ENCODE measurements at regions not wholly inside any gene's neighbourhood (a gene's known extent, or its start where the extent isn't known, plus 50 kb on each side); places are given as distances from the start of the nearest gene placed in this dataset.

- Histone ChIP-seq H3K27me3 (replicated peaks in 1 of 2; ENCODE audit: control insufficient read depth in 2 of 2, insufficient read depth in 2 of 2, low read length in 1 of 2) (no peaks in the 10 kb centered on the region; a peak in 1 of 4 replicates), H3K4me3 (no peak overlapping the region), H3K27ac (ENCODE audit: control insufficient read depth, insufficient read depth) (no peak overlapping the region), H3K9me3 (replicated peaks; ENCODE audit: control insufficient read depth, insufficient read depth, low read length) (no peaks in the 10 kb centered on the region), H3K4me1 (ENCODE audit: control insufficient read depth, insufficient read depth, low read length) (no peaks in the 10 kb centered on the region), H2AFZ (ENCODE audit: control insufficient read depth, low read depth, low read length) (no peak overlapping the region), H3K9ac (ENCODE audit: control insufficient read depth, insufficient read depth, low read length) (no peak overlapping the region), H3K36me3 (ENCODE audit: control insufficient read depth in 2 of 2, insufficient read depth in 2 of 2, low read length in 1 of 2) (no peaks in the 10 kb centered on the region), H3K79me2 (ENCODE audit: control insufficient read depth, insufficient read depth, low read length) (no peaks in the 10 kb centered on the region), H3K4me2 (ENCODE audit: control insufficient read depth, insufficient read depth) (no peak overlapping the region), H4K20me1 (ENCODE audit: control insufficient read depth, insufficient read depth) (no peaks in the 10 kb centered on the region)
- intact Hi-C loops (cut with micrococcal nuclease; ENCODE audit: unreplicated experiment) = no loop called here
- ChIA-PET RAD21 (ENCODE audit: unreplicated experiment) (no interaction called here), SMC1A (ENCODE audit: uncharacterized antibody, unreplicated experiment) (interaction anchor here (0.6 kb wide), 1 partner anchor 196 kb away, joined by 3 read pairs; no protein-coding TSS in a partner anchor), CTCF (no interaction called here), POLR2A (no interaction called here)
- ATAC-seq = no peak
- BruUV-seq (replicated peaks) = no TSS peak
- no peak for FAIRE-seq
- WGBS (ENCODE audit: insufficient coverage, insufficient replicate concordance, low lambda C conversion rate, missing lambda C conversion rate) = 16% methylated on average over 3 of the region's 3 CpGs
- TF ChIP-seq NFIC (IDR thresholded peaks at IDR 0.05; ENCODE audit: low read depth, low read length) (no peak), EZH2 (IDR thresholded peaks at IDR 0.05; ENCODE audit: borderline replicate concordance, control insufficient read depth, low read depth, low read length) (no peak), ZNF687 (IDR thresholded peaks at IDR 0.05) (no peak), ASH2L (IDR thresholded peaks at IDR 0.05; ENCODE audit: borderline replicate concordance, low read depth) (no peak), IKZF1 (conservative IDR thresholded peaks at IDR 0.05) (no peak), PBX3 (IDR thresholded peaks at IDR 0.05; ENCODE audit: insufficient replicate concordance, low read depth, low read length) (no peak), FOS (IDR thresholded peaks at IDR 0.05; ENCODE audit: borderline replicate concordance, extremely low read depth, insufficient read length) (no peak), MTA3 (IDR thresholded peaks at IDR 0.05; ENCODE audit: borderline replicate concordance, low read length) (no peak)
- in situ Hi-C loops (cut with MboI) = no loop called here
- no peak for DNase-seq (ENCODE audit: low read depth, low spot score)
These were observed 229.7 kb downstream of the TLE4 start for GRCh38 chr9:79801459-79801858.

All from GM12878 (cell line).